Erythroblast (primary cell): ENCODE measurements at regions not wholly inside any gene's neighbourhood (a gene's known extent, or its start where the extent isn't known, plus 50 kb on each side); places are given as distances from the start of the nearest gene placed in this dataset.

ENCODE experiments used
- GATA1 ChIP-seq: IDR thresholded peaks from 2 replicates; pipeline ENCODE4 v1.6.1; 2011; ENCODE audit warnings: low read depth, mild to moderate bottlenecking, control low read depth, low read length, moderate library complexity
- POLR2A ChIP-seq: IDR thresholded peaks from 2 replicates; pipeline ENCODE4 v1.6.1; 2011; ENCODE audit warnings: mild to moderate bottlenecking, low read length

- TF ChIP-seq POLR2A = no peak
- no peak for TF ChIP-seq GATA1
These were observed 92.4 kb upstream of the TRIB2 start for GRCh38 chr2:12624384-12624783.
